ENCODE measurements at regions not wholly inside any gene's neighbourhood (a gene's known extent, or its start where the extent isn't known, plus 50 kb on each side); places are given as distances from the start of the nearest gene placed in this dataset.

GRCh38 chr14:22400655-22401259 lies 188.3 kb downstream of the DAD1 start:
- no peak overlapping the region for H2BK20ac ChIP-seq (ENCODE audit: low read depth, low read length)
- H3K9me3 ChIP-seq (ENCODE audit: control insufficient read depth, insufficient read depth, low read length) = no peaks in the 10 kb centered on the region
- no peak overlapping the region for H4K8ac ChIP-seq (ENCODE audit: low read depth in 2 of 2, low read length in 2 of 2)
- H4K5ac ChIP-seq (ENCODE audit: low read depth, low read length) = no peak overlapping the region
- H4K20me1 ChIP-seq (ENCODE audit: insufficient read depth, low read length) = no peaks in the 10 kb centered on the region
- no peak overlapping the region for H3K18ac ChIP-seq (ENCODE audit: low read depth, low read length)
- no peak overlapping the region for H2AFZ ChIP-seq (replicated peaks; ENCODE audit: low read length, poor library complexity)
- no peak overlapping the region for H3K23ac ChIP-seq (ENCODE audit: low read depth, low read length)
- H3K4me1 ChIP-seq (ENCODE audit: control insufficient read depth, insufficient read depth, low read length) = no peaks in the 10 kb centered on the region
- no peaks in the 10 kb centered on the region for H3K79me1 ChIP-seq (ENCODE audit: low read depth in 1 of 2, low read length in 2 of 2)
- no peak overlapping the region for H3K27ac ChIP-seq (ENCODE audit: insufficient read depth, low read length)
- no peak overlapping the region for H3K4ac ChIP-seq (ENCODE audit: low read depth, low read length)
- intact Hi-C loops (cut with micrococcal nuclease) = no loop called here
- ChIA-PET CTCF (interaction anchor here (0.5 to 0.9 kb wide), 4 partner anchors 20 to 195 kb away, joined by 3 read pairs; no protein-coding TSS in a partner anchor), POLR2A (ENCODE audit: unreplicated experiment) (no interaction called here)
- no peak overlapping the region for H3K14ac ChIP-seq (replicated peaks; ENCODE audit: low read depth, low read length)
- WGBS, 2 experiments (ENCODE audit: extremely low coverage in 2 of 2, insufficient read length in 1 of 2) = no CpG with 5 or more reads among the region's 3 CpGs
- peaks cover 44% of the 10 kb centered on the region for H3K27me3 ChIP-seq (ENCODE audit: control insufficient read depth, insufficient read depth, low read length)
- BruUV-seq (replicated peaks) = no TSS peak
- H3K56ac ChIP-seq (ENCODE audit: extremely low read depth, insufficient read depth, low read length) = no peak overlapping the region
- DNase-seq (no peak), ATAC-seq (ENCODE audit: low read depth) (no peak)
- H3K4me2 ChIP-seq (ENCODE audit: low read depth, low read length) = no peak overlapping the region
- no peaks in the 10 kb centered on the region for H3K36me3 ChIP-seq (ENCODE audit: control insufficient read depth, insufficient read depth, low read length)
- H2AK9ac ChIP-seq (replicated peaks; ENCODE audit: low read depth, low read length, poor library complexity) = no peak overlapping the region
- no peak for TF ChIP-seq FOS (IDR thresholded peaks at IDR 0.05; ENCODE audit: low read depth, low read length)
- TF ChIP-seq USF2 (IDR thresholded peaks at IDR 0.05; ENCODE audit: low read depth, low read length) = no peak
- TF ChIP-seq SMC3 (IDR thresholded peaks at IDR 0.05; ENCODE audit: low read depth, low read length) = no peak
- no peak for TF ChIP-seq RFX5 (IDR thresholded peaks at IDR 0.05; ENCODE audit: low read depth, low read length)
- TF ChIP-seq MXI1 (IDR thresholded peaks at IDR 0.05; ENCODE audit: borderline replicate concordance, low read depth, low read length) = no peak
- no peak for TF ChIP-seq MAFK (IDR thresholded peaks at IDR 0.05; ENCODE audit: low read depth, low read length)
- no peak overlapping the region for H2BK15ac ChIP-seq (ENCODE audit: low read depth, low read length)
- H2BK5ac ChIP-seq (ENCODE audit: low read depth, low read length, poor library complexity, severe bottlenecking) = no peak overlapping the region
- dilution Hi-C loops (cut with HindIII; ENCODE audit: low sequenced_read_pairs, unreplicated experiment) = no loop called here
- in situ Hi-C loops (cut with MboI; ENCODE audit: low sequenced_read_pairs) = no loop called here
- no peak overlapping the region for H3K9ac ChIP-seq (ENCODE audit: low read depth, low read length)
- no peak overlapping the region for H2AK5ac ChIP-seq (ENCODE audit: low read depth, low read length)
- H3K9me1 ChIP-seq (ENCODE audit: insufficient read depth, low read length) = no peaks in the 10 kb centered on the region
- H4K91ac ChIP-seq (ENCODE audit: insufficient read depth, low read depth, low read length) = no peak overlapping the region
- no peak overlapping the region for H3K4me3 ChIP-seq (ENCODE audit: insufficient read depth, low read depth, low read length)
- H2BK120ac ChIP-seq (ENCODE audit: low read depth, low read length) = no peak overlapping the region

Measured in IMR-90 (cell line).